Natural killer cell (primary cell): ENCODE measurements at regions not wholly inside any gene's neighbourhood (a gene's known extent, or its start where the extent isn't known, plus 50 kb on each side); places are given as distances from the start of the nearest gene placed in this dataset.

Experiments used
- ATAC-seq, 3 donors: fragments of 150-1000 bp in 2 of 3; fragments of 200-7000 bp in 1 of 3; cut with Tn5 transposase; 1 replicate in 1 of 3; 2 replicates in 2 of 3; pipeline ENCODE4 v1.10.0; 2021; ENCODE audit warnings: mild to moderate bottlenecking in 2 of 3, moderate library complexity in 2 of 3
- DNase-seq, 2 donors: peaks; one replicate each; pipeline versions ENCODE4 v3.0.0 to v3.0.0-alpha.2; 2013 to 2021; ENCODE audit warnings: mixed read lengths in 1 of 2
- H3K27ac ChIP-seq: one replicate; pipeline ENCODE4 v1.5.1; 2013; ENCODE audit warnings: mild to moderate bottlenecking, low read length
- H3K27me3 ChIP-seq: one replicate; pipeline ENCODE4 v1.6.1; 2013; ENCODE audit warnings: low read length; ENCODE audit not compliant: control insufficient read depth, insufficient read depth
- H3K36me3 ChIP-seq: one replicate; pipeline ENCODE4 v1.6.1; 2013; ENCODE audit warnings: low read length; ENCODE audit not compliant: control insufficient read depth, insufficient read depth
- H3K4me1 ChIP-seq: one replicate; pipeline ENCODE4 v1.6.1; 2013; ENCODE audit warnings: low read length; ENCODE audit not compliant: control insufficient read depth, insufficient read depth
- H3K4me3 ChIP-seq: one replicate; pipeline ENCODE4 v1.5.1; 2013; ENCODE audit warnings: low read length
- H3K9me3 ChIP-seq: one replicate; pipeline ENCODE4 v1.6.1; 2013; ENCODE audit warnings: low read length; ENCODE audit not compliant: control insufficient read depth, insufficient read depth
- H3K27ac Mint-ChIP-seq, 2 donors: one replicate each; pipeline ENCODE4 v1.8.0; 2022; ENCODE audit warnings: mild to moderate bottlenecking in 2 of 2, mixed read lengths in 2 of 2, moderate library complexity in 1 of 2
- H3K27me3 Mint-ChIP-seq, 2 donors: one replicate each; pipeline ENCODE4 v1.8.0; 2022; ENCODE audit warnings: low read depth in 2 of 2, mixed read lengths in 2 of 2
- H3K36me3 Mint-ChIP-seq: one replicate; pipeline ENCODE4 v1.8.0; 2022; ENCODE audit warnings: mixed read lengths
- H3K4me1 Mint-ChIP-seq, 2 donors: one replicate each; pipeline ENCODE4 v1.8.0; 2022; ENCODE audit warnings: mixed read lengths in 2 of 2
- H3K4me3 Mint-ChIP-seq: one replicate; pipeline ENCODE4 v1.8.0; 2022; ENCODE audit warnings: mild to moderate bottlenecking, moderate library complexity, mixed read lengths
- H3K9me3 Mint-ChIP-seq, 2 donors: one replicate each; pipeline ENCODE4 v1.8.0; 2022; ENCODE audit warnings: mixed read lengths in 2 of 2
- WGBS: methylation state at CpG from one replicate; pipeline ENCODE4 v1.1.7; 2013; ENCODE audit warnings: missing lambda C conversion rate; ENCODE audit not compliant: insufficient coverage; 5-methylcytosine and 5-hydroxymethylcytosine counted together
- intact Hi-C: fragments of 100-400 bp; cut with micrococcal nuclease; formaldehyde crosslinking; loops from one replicate; pipeline ENCODE4 v1.14.2; 2022
- TF ChIP-seq, protein P1 (sequence below): fragments of 200-600 bp; IDR thresholded peaks from one replicate; pipeline ENCODE4 v1.8.0; 2022; ENCODE audit warnings: antibody characterized with exemption

- Histone ChIP-seq H3K27ac (no peak overlapping the region), H3K36me3 (no peaks in the 10 kb centered on the region), H3K4me3 (no peak overlapping the region), H3K27me3 (no peaks in the 10 kb centered on the region), H3K9me3 (no peaks in the 10 kb centered on the region), H3K4me1 (no peaks in the 10 kb centered on the region)
- TF ChIP-seq, protein P1, sequence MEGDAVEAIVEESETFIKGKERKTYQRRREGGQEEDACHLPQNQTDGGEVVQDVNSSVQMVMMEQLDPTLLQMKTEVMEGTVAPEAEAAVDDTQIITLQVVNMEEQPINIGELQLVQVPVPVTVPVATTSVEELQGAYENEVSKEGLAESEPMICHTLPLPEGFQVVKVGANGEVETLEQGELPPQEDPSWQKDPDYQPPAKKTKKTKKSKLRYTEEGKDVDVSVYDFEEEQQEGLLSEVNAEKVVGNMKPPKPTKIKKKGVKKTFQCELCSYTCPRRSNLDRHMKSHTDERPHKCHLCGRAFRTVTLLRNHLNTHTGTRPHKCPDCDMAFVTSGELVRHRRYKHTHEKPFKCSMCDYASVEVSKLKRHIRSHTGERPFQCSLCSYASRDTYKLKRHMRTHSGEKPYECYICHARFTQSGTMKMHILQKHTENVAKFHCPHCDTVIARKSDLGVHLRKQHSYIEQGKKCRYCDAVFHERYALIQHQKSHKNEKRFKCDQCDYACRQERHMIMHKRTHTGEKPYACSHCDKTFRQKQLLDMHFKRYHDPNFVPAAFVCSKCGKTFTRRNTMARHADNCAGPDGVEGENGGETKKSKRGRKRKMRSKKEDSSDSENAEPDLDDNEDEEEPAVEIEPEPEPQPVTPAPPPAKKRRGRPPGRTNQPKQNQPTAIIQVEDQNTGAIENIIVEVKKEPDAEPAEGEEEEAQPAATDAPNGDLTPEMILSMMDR = no peak
- 70% methylated on average over 3 of the region's 3 CpGs for WGBS
- no peak for ATAC-seq
- no peaks in the 10 kb centered on the region for H3K36me3 Mint-ChIP-seq
- peaks cover 0 to 4% of the 10 kb centered on the region in 2 donors for H3K4me1 Mint-ChIP-seq
- H3K9me3 Mint-ChIP-seq = no peaks in the 10 kb centered on the region
- H3K27me3 Mint-ChIP-seq = peaks cover 0 to 2% of the 10 kb centered on the region in 2 donors
- intact Hi-C loops = no loop called here
- H3K27ac Mint-ChIP-seq = no peak overlapping the region
- DNase-seq = no peak
- H3K4me3 Mint-ChIP-seq = no peak overlapping the region
These were observed 267.4 kb downstream of the CYP26B1 start for GRCh38 chr2:71880287-71880686.

DNA sequence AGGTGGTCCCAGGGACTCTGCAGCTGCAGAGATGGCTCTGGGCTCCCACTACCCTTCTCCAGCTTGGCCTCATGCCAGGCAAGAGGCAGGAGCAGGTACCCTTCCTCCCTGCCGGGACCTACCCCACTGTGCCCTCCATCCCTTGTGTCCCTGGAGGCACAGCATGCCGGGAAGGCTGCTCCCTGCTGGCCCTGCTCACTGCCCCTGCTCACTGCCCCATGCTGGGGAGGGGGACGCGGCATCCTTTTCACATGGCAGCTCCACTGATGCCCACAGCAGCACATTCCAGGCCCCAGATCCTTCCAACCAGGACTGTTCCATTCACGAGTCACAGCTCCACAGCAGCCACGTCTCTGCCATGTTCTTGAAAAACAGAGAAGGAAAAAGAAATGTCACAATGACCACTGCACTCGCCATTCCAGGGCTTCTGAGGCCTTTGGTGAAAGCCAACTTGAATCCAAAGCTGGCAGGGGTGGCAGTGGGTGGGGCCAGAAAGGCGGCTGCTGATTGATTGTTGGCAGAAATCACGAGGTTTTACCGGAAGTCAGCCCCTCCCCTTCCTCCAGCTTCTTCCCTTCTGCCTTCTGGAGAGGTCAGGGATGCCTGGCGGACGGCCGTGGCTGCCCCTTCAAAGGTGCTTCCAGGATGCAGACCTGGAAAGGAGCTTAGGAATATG, 268.0 kb downstream of the CYP26B1 start:
- Histone ChIP-seq H3K27ac (no peak overlapping the region), H3K4me1 (no peaks in the 10 kb centered on the region), H3K27me3 (no peaks in the 10 kb centered on the region), H3K9me3 (no peaks in the 10 kb centered on the region), H3K4me3 (no peak overlapping the region), H3K36me3 (no peaks in the 10 kb centered on the region)
- ATAC-seq = no peak
- TF ChIP-seq, protein P1 = no peak
- H3K4me1 Mint-ChIP-seq = peaks cover 0 to 4% of the 10 kb centered on the region in 2 donors
- WGBS = 70% methylated on average over 13 of the region's 13 CpGs
- intact Hi-C loops = no loop called here
- H3K27me3 Mint-ChIP-seq = peaks cover 0 to 2% of the 10 kb centered on the region in 2 donors
- DNase-seq = no peak
- no peak overlapping the region for H3K4me3 Mint-ChIP-seq
- no peak overlapping the region for H3K27ac Mint-ChIP-seq
- H3K9me3 Mint-ChIP-seq = no peaks in the 10 kb centered on the region
- no peaks in the 10 kb centered on the region for H3K36me3 Mint-ChIP-seq

GRCh38 chr2:71878626-71879508, 268.8 kb downstream of the CYP26B1 start:
- H3K9me3 Mint-ChIP-seq = no peaks in the 10 kb centered on the region
- TF ChIP-seq, protein P1 = no peak
- ATAC-seq (no peak), DNase-seq (no peak)
- H3K9me3 ChIP-seq = no peaks in the 10 kb centered on the region
- WGBS = 92% methylated on average over 13 of the region's 13 CpGs
- no peaks in the 10 kb centered on the region for H3K36me3 ChIP-seq
- H3K36me3 Mint-ChIP-seq = no peaks in the 10 kb centered on the region
- H3K4me1 ChIP-seq = no peaks in the 10 kb centered on the region
- H3K27ac Mint-ChIP-seq = no peak overlapping the region
- no peak overlapping the region for H3K4me3 Mint-ChIP-seq
- intact Hi-C loops = no loop called here
- peaks cover 0 to 2% of the 10 kb centered on the region in 2 donors for H3K27me3 Mint-ChIP-seq
- H3K27me3 ChIP-seq = no peaks in the 10 kb centered on the region
- H3K4me3 ChIP-seq = no peak overlapping the region
- H3K27ac ChIP-seq = no peak overlapping the region
- peaks cover 0 to 4% of the 10 kb centered on the region in 2 donors for H3K4me1 Mint-ChIP-seq
